ENCODE measurements at regions not wholly inside any gene's neighbourhood (a gene's known extent, or its start where the extent isn't known, plus 50 kb on each side); places are given as distances from the start of the nearest gene placed in this dataset.

DNA sequence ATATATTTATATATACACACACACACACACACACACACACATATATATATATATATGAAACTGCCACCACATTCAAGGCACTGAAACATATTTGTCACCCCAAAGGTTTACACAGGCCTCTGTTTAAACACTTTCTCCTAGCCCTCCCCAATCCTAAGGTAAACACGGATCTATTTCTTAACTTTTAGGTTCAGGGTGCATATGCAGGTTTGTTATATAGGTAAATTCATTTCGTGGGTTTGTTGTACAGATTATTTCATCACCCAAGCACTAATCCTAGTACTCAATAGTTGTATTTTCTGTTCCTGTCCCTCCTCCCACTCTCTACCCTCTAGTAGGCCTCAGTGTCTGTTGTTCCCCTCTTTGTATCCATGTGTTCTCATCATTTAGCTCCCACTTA, 305.0 kb downstream of the GPR37 start:
- H3K9ac ChIP-seq (ENCODE audit: insufficient read depth in 1 of 2, low read depth in 2 of 2, low read length in 2 of 2): no peak overlapping the region
- no peak overlapping the region for H3K4me2 ChIP-seq (ENCODE audit: insufficient read depth, low read length)
- no peak for DNase-seq (ENCODE audit: extremely low read depth in 1 of 4, low spot score in 3 of 4)
- no peaks in the 10 kb centered on the region for H3K79me2 ChIP-seq (ENCODE audit: control insufficient read depth, insufficient read depth, low read length)
- H3K9me3 ChIP-seq (replicated peaks; ENCODE audit: control insufficient read depth, insufficient read depth, low read depth, low read length): no peaks in the 10 kb centered on the region; the same call in 1 of the 2 replicates
- BruUV-seq (replicated peaks): no TSS peak
- no peaks in the 10 kb centered on the region for H3K4me1 ChIP-seq (replicated peaks in 1 of 2; ENCODE audit: control insufficient read depth in 2 of 2, insufficient read depth in 2 of 2, low read length in 2 of 2)
- H4K20me1 ChIP-seq (replicated peaks; ENCODE audit: control insufficient read depth, insufficient read depth, low read length): no peaks in the 10 kb centered on the region
- no peak for ATAC-seq
- TF ChIP-seq, protein P1, sequence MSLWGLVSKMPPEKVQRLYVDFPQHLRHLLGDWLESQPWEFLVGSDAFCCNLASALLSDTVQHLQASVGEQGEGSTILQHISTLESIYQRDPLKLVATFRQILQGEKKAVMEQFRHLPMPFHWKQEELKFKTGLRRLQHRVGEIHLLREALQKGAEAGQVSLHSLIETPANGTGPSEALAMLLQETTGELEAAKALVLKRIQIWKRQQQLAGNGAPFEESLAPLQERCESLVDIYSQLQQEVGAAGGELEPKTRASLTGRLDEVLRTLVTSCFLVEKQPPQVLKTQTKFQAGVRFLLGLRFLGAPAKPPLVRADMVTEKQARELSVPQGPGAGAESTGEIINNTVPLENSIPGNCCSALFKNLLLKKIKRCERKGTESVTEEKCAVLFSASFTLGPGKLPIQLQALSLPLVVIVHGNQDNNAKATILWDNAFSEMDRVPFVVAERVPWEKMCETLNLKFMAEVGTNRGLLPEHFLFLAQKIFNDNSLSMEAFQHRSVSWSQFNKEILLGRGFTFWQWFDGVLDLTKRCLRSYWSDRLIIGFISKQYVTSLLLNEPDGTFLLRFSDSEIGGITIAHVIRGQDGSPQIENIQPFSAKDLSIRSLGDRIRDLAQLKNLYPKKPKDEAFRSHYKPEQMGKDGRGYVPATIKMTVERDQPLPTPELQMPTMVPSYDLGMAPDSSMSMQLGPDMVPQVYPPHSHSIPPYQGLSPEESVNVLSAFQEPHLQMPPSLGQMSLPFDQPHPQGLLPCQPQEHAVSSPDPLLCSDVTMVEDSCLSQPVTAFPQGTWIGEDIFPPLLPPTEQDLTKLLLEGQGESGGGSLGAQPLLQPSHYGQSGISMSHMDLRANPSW (CRISPR knock-in tag; IDR thresholded peaks at IDR 0.05): no peak
- TF ChIP-seq ZNF282 (CRISPR knock-in tag; IDR thresholded peaks at IDR 0.05): no peak
- no peak for TF ChIP-seq TEAD1 (CRISPR knock-in tag; IDR thresholded peaks at IDR 0.05)
- no peak for TF ChIP-seq ETS2 (tag; IDR thresholded peaks at IDR 0.05; ENCODE audit: borderline replicate concordance, poor library complexity, severe bottlenecking)
- TF ChIP-seq LEF1 (IDR thresholded peaks at IDR 0.05): no peak
- TF ChIP-seq SRSF3 (IDR thresholded peaks at IDR 0.05; ENCODE audit: insufficient read depth, low read length): no peak
- TF ChIP-seq ZSCAN32 (CRISPR knock-in tag; IDR thresholded peaks at IDR 0.05): no peak
- TF ChIP-seq, protein P2, sequence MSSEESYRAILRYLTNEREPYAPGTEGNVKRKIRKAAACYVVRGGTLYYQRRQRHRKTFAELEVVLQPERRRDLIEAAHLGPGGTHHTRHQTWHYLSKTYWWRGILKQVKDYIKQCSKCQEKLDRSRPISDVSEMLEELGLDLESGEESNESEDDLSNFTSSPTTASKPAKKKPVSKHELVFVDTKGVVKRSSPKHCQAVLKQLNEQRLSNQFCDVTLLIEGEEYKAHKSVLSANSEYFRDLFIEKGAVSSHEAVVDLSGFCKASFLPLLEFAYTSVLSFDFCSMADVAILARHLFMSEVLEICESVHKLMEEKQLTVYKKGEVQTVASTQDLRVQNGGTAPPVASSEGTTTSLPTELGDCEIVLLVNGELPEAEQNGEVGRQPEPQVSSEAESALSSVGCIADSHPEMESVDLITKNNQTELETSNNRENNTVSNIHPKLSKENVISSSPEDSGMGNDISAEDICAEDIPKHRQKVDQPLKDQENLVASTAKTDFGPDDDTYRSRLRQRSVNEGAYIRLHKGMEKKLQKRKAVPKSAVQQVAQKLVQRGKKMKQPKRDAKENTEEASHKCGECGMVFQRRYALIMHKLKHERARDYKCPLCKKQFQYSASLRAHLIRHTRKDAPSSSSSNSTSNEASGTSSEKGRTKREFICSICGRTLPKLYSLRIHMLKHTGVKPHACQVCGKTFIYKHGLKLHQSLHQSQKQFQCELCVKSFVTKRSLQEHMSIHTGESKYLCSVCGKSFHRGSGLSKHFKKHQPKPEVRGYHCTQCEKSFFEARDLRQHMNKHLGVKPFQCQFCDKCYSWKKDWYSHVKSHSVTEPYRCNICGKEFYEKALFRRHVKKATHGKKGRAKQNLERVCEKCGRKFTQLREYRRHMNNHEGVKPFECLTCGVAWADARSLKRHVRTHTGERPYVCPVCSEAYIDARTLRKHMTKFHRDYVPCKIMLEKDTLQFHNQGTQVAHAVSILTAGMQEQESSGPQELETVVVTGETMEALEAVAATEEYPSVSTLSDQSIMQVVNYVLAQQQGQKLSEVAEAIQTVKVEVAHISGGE (CRISPR knock-in tag; IDR thresholded peaks at IDR 0.05): no peak
- TF ChIP-seq CCNT2 (IDR thresholded peaks at IDR 0.05; ENCODE audit: borderline replicate concordance, extremely low read depth, insufficient read length, low read depth, low read length): no peak
- intact Hi-C loops (cut with micrococcal nuclease) (no loop called here), in situ Hi-C loops (cut with MboI) (no loop called here)
- WGBS (ENCODE audit: insufficient coverage, low coverage, missing lambda C conversion rate): 0% methylated on average over 2 of the region's 2 CpGs
- CTCF ChIA-PET (ENCODE audit: low intra/inter-chr PET ratio): no interaction called here
- no peak overlapping the region for H3K4me3 ChIP-seq
- H3K36me3 ChIP-seq (ENCODE audit: control insufficient read depth, insufficient read depth, low read length): no peaks in the 10 kb centered on the region
- no peak overlapping the region for H3K27ac ChIP-seq (ENCODE audit: extremely low read depth, low read depth, low read length)
- H3K27me3 ChIP-seq (ENCODE audit: control insufficient read depth in 2 of 2, insufficient read depth in 2 of 2, low read length in 2 of 2): no peaks in the 10 kb centered on the region
- POLR2A ChIA-PET: interaction anchor here (0.6 kb wide), 2 partner anchors 382 to 1208 kb away, joined by 3 to 4 read pairs; no protein-coding TSS in a partner anchor
- H2AFZ ChIP-seq (ENCODE audit: low read depth, low read length): no peak overlapping the region
- no peaks in the 10 kb centered on the region for H3K9me1 ChIP-seq (ENCODE audit: control insufficient read depth, insufficient read depth, low read length)
- no peak for FAIRE-seq

All from K562 (cell line).